ENCODE measurements at regions not wholly inside any gene's neighbourhood (a gene's known extent, or its start where the extent isn't known, plus 50 kb on each side); places are given as distances from the start of the nearest gene placed in this dataset.

GRCh38 chr3:177622982-177623617, 425.8 kb upstream of the TBL1XR1 start (continued):
- no peak for TF ChIP-seq REST (IDR thresholded peaks at IDR 0.05)
- TF ChIP-seq GABPA (IDR thresholded peaks at IDR 0.05 in 1 of 2, conservative IDR thresholded peaks at IDR 0.05 in 1 of 2) = no peak
- no peak for TF ChIP-seq HNF4A (conservative IDR thresholded peaks at IDR 0.05)
- TF ChIP-seq RXRA (IDR thresholded peaks at IDR 0.05) = no peak
- no peak for TF ChIP-seq TAF1 (conservative IDR thresholded peaks at IDR 0.05)

- DNase-seq (ENCODE audit: low spot score) = no peak
- no peak overlapping the region for H3K9ac ChIP-seq (ENCODE audit: low read depth in 1 of 2, low read length in 2 of 2)
- no peaks in the 10 kb centered on the region for H3K36me3 ChIP-seq (ENCODE audit: control insufficient read depth in 4 of 4, insufficient read depth in 3 of 4, low read depth in 1 of 4, low read length in 3 of 4)
- H3K4me3 ChIP-seq (ENCODE audit: low read depth in 1 of 3, low read length in 3 of 3) = no peak overlapping the region
- no peaks in the 10 kb centered on the region for H3K27me3 ChIP-seq (ENCODE audit: control insufficient read depth in 4 of 4, insufficient read depth in 4 of 4, low read length in 3 of 4)
- peaks cover 0 to 2% (median 0%) of the 10 kb centered on the region in 4 donors for H3K4me1 ChIP-seq (ENCODE audit: control insufficient read depth in 4 of 4, insufficient read depth in 4 of 4, low read length in 3 of 4)
- no peak for TF ChIP-seq ATF3 (IDR thresholded peaks at IDR 0.05)
- TF ChIP-seq YY1 (IDR thresholded peaks at IDR 0.05) = no peak
- no peak for TF ChIP-seq HNF4G (IDR thresholded peaks at IDR 0.05)
- no peak for TF ChIP-seq SP1 (IDR thresholded peaks at IDR 0.05)
- TF ChIP-seq JUND (IDR thresholded peaks at IDR 0.05) = no peak
- TF ChIP-seq ZBTB33 (IDR thresholded peaks at IDR 0.05) = no peak
- 90% methylated on average over 13 of the region's 13 CpGs for WGBS
- H3K27ac ChIP-seq (ENCODE audit: low read depth in 1 of 2, low read length in 2 of 2) = no peak overlapping the region
- no peaks in the 10 kb centered on the region for H3K9me3 ChIP-seq (ENCODE audit: control insufficient read depth in 4 of 4, low read length in 3 of 4)
Measured at GRCh38 chr3:177624528-177625495, 427.5 kb upstream of the TBL1XR1 start.

- WGBS = 97% methylated on average over 2 of the region's 2 CpGs
- Histone ChIP-seq H3K9me3 (ENCODE audit: control insufficient read depth in 4 of 4, low read length in 3 of 4) (no peaks in the 10 kb centered on the region), H3K36me3 (ENCODE audit: control insufficient read depth in 4 of 4, insufficient read depth in 3 of 4, low read depth in 1 of 4, low read length in 3 of 4) (no peaks in the 10 kb centered on the region), H3K4me3 (ENCODE audit: low read depth in 1 of 3, low read length in 3 of 3) (no peak overlapping the region), H3K27ac (ENCODE audit: low read depth in 1 of 2, low read length in 2 of 2) (no peak overlapping the region), H3K4me1 (ENCODE audit: control insufficient read depth in 4 of 4, insufficient read depth in 4 of 4, low read length in 3 of 4) (peaks cover 0 to 2% (median 0%) of the 10 kb centered on the region in 4 donors), H3K27me3 (ENCODE audit: control insufficient read depth in 4 of 4, insufficient read depth in 4 of 4, low read length in 3 of 4) (no peaks in the 10 kb centered on the region), H3K9ac (ENCODE audit: low read depth in 1 of 2, low read length in 2 of 2) (no peak overlapping the region)
- DNase-seq (ENCODE audit: low spot score) = no peak
- no peak for TF ChIP-seq TAF1 (conservative IDR thresholded peaks at IDR 0.05)
- TF ChIP-seq CTCF (IDR thresholded peaks at IDR 0.05; ENCODE audit: low read depth, low read length, missing input control) = no peak
- no peak for TF ChIP-seq MAX (IDR thresholded peaks at IDR 0.05)
- no peak for TF ChIP-seq YY1 (IDR thresholded peaks at IDR 0.05)
- TF ChIP-seq JUND (IDR thresholded peaks at IDR 0.05) = no peak
- TF ChIP-seq RXRA (IDR thresholded peaks at IDR 0.05) = no peak
- no peak for TF ChIP-seq GABPA (IDR thresholded peaks at IDR 0.05 in 1 of 2, conservative IDR thresholded peaks at IDR 0.05 in 1 of 2)
- no peak for TF ChIP-seq SP1 (IDR thresholded peaks at IDR 0.05)
- no peak for TF ChIP-seq EGR1 (IDR thresholded peaks at IDR 0.05; ENCODE audit: low read depth in 2 of 2)
- no peak for TF ChIP-seq HNF4G (IDR thresholded peaks at IDR 0.05)
- TF ChIP-seq REST (IDR thresholded peaks at IDR 0.05) = no peak
- TF ChIP-seq FOXA2 (IDR thresholded peaks at IDR 0.05) = no peak
- no peak for TF ChIP-seq HNF4A (conservative IDR thresholded peaks at IDR 0.05)
Measured at GRCh38 chr3:177626045-177626444, 428.8 kb upstream of the TBL1XR1 start.
